ENCODE measurements at regions not wholly inside any gene's neighbourhood (a gene's known extent, or its start where the extent isn't known, plus 50 kb on each side); places are given as distances from the start of the nearest gene placed in this dataset.
A peak's percentile ranks its signal among the peaks of the same experiment; 100 is the strongest.

- Histone ChIP-seq H3K9ac (ENCODE audit: low read length) (no peak overlapping the region), H3K4me1 (ENCODE audit: insufficient read depth, low read length) (no peaks in the 10 kb centered on the region), H3K36me3 (ENCODE audit: low read depth, low read length) (no peaks in the 10 kb centered on the region), H2AFZ (ENCODE audit: low read length) (no peak overlapping the region), H3K79me2 (ENCODE audit: low read length) (no peaks in the 10 kb centered on the region), H3K27me3 (ENCODE audit: low read length) (no peaks in the 10 kb centered on the region), H3K4me2 (ENCODE audit: low read length) (no peak overlapping the region), H3F3A (ENCODE audit: low read length, unreplicated experiment) (no peaks in the 10 kb centered on the region), H3K4me3 (ENCODE audit: low read length) (no peak overlapping the region), H3K9me2 (replicated peaks; ENCODE audit: low read length) (no peaks in the 10 kb centered on the region), H4K20me1 (ENCODE audit: low read length) (no peaks in the 10 kb centered on the region), H3K27ac (ENCODE audit: low read length) (no peak overlapping the region), H3K9me3 (ENCODE audit: low read length) (no peaks in the 10 kb centered on the region)
- TF ChIP-seq EZH2phosphoT487 (IDR thresholded peaks at IDR 0.05; ENCODE audit: borderline replicate concordance, low read length) (no peak), EZH2 (IDR thresholded peaks at IDR 0.05; ENCODE audit: low read length, unreplicated experiment) (no peak)
- TF ChIP-seq, protein P1, sequence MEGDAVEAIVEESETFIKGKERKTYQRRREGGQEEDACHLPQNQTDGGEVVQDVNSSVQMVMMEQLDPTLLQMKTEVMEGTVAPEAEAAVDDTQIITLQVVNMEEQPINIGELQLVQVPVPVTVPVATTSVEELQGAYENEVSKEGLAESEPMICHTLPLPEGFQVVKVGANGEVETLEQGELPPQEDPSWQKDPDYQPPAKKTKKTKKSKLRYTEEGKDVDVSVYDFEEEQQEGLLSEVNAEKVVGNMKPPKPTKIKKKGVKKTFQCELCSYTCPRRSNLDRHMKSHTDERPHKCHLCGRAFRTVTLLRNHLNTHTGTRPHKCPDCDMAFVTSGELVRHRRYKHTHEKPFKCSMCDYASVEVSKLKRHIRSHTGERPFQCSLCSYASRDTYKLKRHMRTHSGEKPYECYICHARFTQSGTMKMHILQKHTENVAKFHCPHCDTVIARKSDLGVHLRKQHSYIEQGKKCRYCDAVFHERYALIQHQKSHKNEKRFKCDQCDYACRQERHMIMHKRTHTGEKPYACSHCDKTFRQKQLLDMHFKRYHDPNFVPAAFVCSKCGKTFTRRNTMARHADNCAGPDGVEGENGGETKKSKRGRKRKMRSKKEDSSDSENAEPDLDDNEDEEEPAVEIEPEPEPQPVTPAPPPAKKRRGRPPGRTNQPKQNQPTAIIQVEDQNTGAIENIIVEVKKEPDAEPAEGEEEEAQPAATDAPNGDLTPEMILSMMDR (conservative IDR thresholded peaks at IDR 0.05; ENCODE audit: low read depth, low read length) = no peak
- no peak for DNase-seq
- no TSS peak for BruUV-seq (replicated peaks)
- intact Hi-C loops (cut with micrococcal nuclease) = no loop called here
- ATAC-seq = no peak
- ChIA-PET POLR2A (ENCODE audit: unreplicated experiment) (no interaction called here), CTCF (no interaction called here)
Observed at GRCh38 chr6:145368075-145368474, 367.2 kb downstream of the EPM2A start.

- Histone ChIP-seq H3K9ac (ENCODE audit: low read length) (no peak overlapping the region), H3K4me2 (ENCODE audit: low read length) (no peak overlapping the region), H2AFZ (ENCODE audit: low read length) (no peak overlapping the region), H3K9me3 (ENCODE audit: low read length) (no peaks in the 10 kb centered on the region), H3K27ac (ENCODE audit: low read length) (no peak overlapping the region), H4K20me1 (ENCODE audit: low read length) (no peaks in the 10 kb centered on the region), H3K4me3 (ENCODE audit: low read length) (no peak overlapping the region), H3K9me2 (replicated peaks; ENCODE audit: low read length) (no peaks in the 10 kb centered on the region), H3F3A (ENCODE audit: low read length, unreplicated experiment) (no peaks in the 10 kb centered on the region), H3K79me2 (ENCODE audit: low read length) (no peaks in the 10 kb centered on the region), H3K36me3 (ENCODE audit: low read depth, low read length) (no peaks in the 10 kb centered on the region), H3K27me3 (ENCODE audit: low read length) (no peaks in the 10 kb centered on the region), H3K4me1 (ENCODE audit: insufficient read depth, low read length) (no peaks in the 10 kb centered on the region)
- intact Hi-C loops (cut with micrococcal nuclease) = no loop called here
- POLR2A ChIA-PET (ENCODE audit: unreplicated experiment) = no interaction called here
- BruUV-seq (replicated peaks) = no TSS peak
- CTCF ChIA-PET = no interaction called here
- ATAC-seq (no peak), DNase-seq (no peak)
- no peak for TF ChIP-seq EZH2phosphoT487 (IDR thresholded peaks at IDR 0.05; ENCODE audit: borderline replicate concordance, low read length)
- no peak for TF ChIP-seq EZH2 (IDR thresholded peaks at IDR 0.05; ENCODE audit: low read length, unreplicated experiment)
- TF ChIP-seq, protein P1 (conservative IDR thresholded peaks at IDR 0.05; ENCODE audit: low read depth, low read length) = no peak
Observed at GRCh38 chr6:145370559-145370958, 364.8 kb downstream of the EPM2A start.

DNA sequence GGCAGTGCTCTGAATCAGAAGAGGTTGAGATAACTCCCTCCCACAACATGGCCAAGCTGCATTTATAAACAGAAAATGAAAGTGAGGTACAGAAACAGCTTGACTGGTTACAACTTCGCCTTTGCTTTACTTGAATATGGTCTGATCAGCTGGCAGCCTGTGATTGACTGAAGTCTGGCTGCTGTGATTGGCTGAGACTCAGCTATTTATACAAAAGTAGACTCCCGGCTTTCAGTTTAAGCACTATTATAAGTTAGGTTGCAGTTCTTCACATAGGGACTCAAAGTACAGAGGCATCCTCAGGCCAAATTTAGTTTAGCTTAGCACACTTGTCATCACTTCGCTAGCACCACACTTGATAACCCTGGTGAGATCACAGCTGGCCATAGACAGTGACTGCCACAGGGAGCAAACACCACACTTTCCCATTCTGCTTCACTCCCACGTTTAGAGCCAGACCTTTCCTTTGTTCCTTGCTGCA lies 362.6 kb downstream of the EPM2A start:
- TF ChIP-seq EZH2 (IDR thresholded peaks at IDR 0.05; ENCODE audit: low read length, unreplicated experiment) = no peak
- TF ChIP-seq EZH2phosphoT487 (IDR thresholded peaks at IDR 0.05; ENCODE audit: borderline replicate concordance, low read length) = no peak
- TF ChIP-seq, protein P1 (conservative IDR thresholded peaks at IDR 0.05; ENCODE audit: low read depth, low read length) = no peak
- no peak overlapping the region for H3K4me3 ChIP-seq (ENCODE audit: low read length)
- H4K20me1 ChIP-seq (ENCODE audit: low read length) = no peaks in the 10 kb centered on the region
- H2AFZ ChIP-seq (ENCODE audit: low read length) = no peak overlapping the region
- no peaks in the 10 kb centered on the region for H3K4me1 ChIP-seq (ENCODE audit: insufficient read depth, low read length)
- H3K4me2 ChIP-seq (ENCODE audit: low read length) = no peak overlapping the region
- no TSS peak for BruUV-seq (replicated peaks)
- H3K9me3 ChIP-seq (ENCODE audit: low read length) = peaks cover 5% of the 10 kb centered on the region; the same call in 1 of the 2 replicates
- no peak overlapping the region for H3K9ac ChIP-seq (ENCODE audit: low read length)
- no peaks in the 10 kb centered on the region for H3K27me3 ChIP-seq (ENCODE audit: low read length)
- no peaks in the 10 kb centered on the region for H3K36me3 ChIP-seq (ENCODE audit: low read depth, low read length)
- no peaks in the 10 kb centered on the region for H3F3A ChIP-seq (ENCODE audit: low read length, unreplicated experiment)
- H3K79me2 ChIP-seq (ENCODE audit: low read length) = no peaks in the 10 kb centered on the region
- H3K9me2 ChIP-seq (replicated peaks; ENCODE audit: low read length) = no peaks in the 10 kb centered on the region
- DNase-seq (peak; percentile 3), ATAC-seq (no peak)
- ChIA-PET CTCF (interaction anchor here (0.6 kb wide), 1 partner anchor 353 kb away, joined by 4 read pairs; no protein-coding TSS in a partner anchor), POLR2A (ENCODE audit: unreplicated experiment) (no interaction called here)
- no peak overlapping the region for H3K27ac ChIP-seq (ENCODE audit: low read length)
- intact Hi-C loops (cut with micrococcal nuclease) = no loop called here

Data from PC-3 (cell line).